Activated naive CD4-positive, alpha-beta T cell treated with anti-CD3 and anti-CD28 coated beads, Interleukin-2, amount 50 U/mL, for 24 hours (primary cell): ENCODE measurements at regions not wholly inside any gene's neighbourhood (a gene's known extent, or its start where the extent isn't known, plus 50 kb on each side); places are given as distances from the start of the nearest gene placed in this dataset.

Experiments used
- H3K27ac Mint-ChIP-seq: one replicate; pipeline ENCODE4 v1.8.0; 2021; ENCODE audit warnings: mild to moderate bottlenecking, mixed read lengths
- H3K27me3 Mint-ChIP-seq: one replicate; pipeline ENCODE4 v1.8.0; 2021; ENCODE audit warnings: mixed read lengths
- H3K36me3 Mint-ChIP-seq: one replicate; pipeline ENCODE4 v1.8.0; 2021; ENCODE audit warnings: mixed read lengths
- H3K4me1 Mint-ChIP-seq: one replicate; pipeline ENCODE4 v1.8.0; 2021; ENCODE audit warnings: mixed read lengths
- H3K4me3 Mint-ChIP-seq: one replicate; pipeline ENCODE4 v1.8.0; 2021; ENCODE audit warnings: mild to moderate bottlenecking, mixed read lengths
- H3K9me3 Mint-ChIP-seq: one replicate; pipeline ENCODE4 v1.8.0; 2021; ENCODE audit warnings: mixed read lengths

GRCh38 chr2:37460896-37461229, 116.4 kb downstream of the QPCT start:
- Mint-ChIP-seq H3K9me3 (peaks cover 6% of the 10 kb centered on the region), H3K36me3 (no peaks in the 10 kb centered on the region), H3K27ac (no peak overlapping the region), H3K27me3 (no peaks in the 10 kb centered on the region), H3K4me3 (no peak overlapping the region), H3K4me1 (peaks cover 44% of the 10 kb centered on the region)

- H3K4me1 Mint-ChIP-seq = peaks cover 20% of the 10 kb centered on the region
- H3K9me3 Mint-ChIP-seq = no peaks in the 10 kb centered on the region
- no peak overlapping the region for H3K4me3 Mint-ChIP-seq
- H3K27me3 Mint-ChIP-seq = no peaks in the 10 kb centered on the region
- no peak overlapping the region for H3K27ac Mint-ChIP-seq
- no peaks in the 10 kb centered on the region for H3K36me3 Mint-ChIP-seq
These were observed 119.6 kb downstream of the QPCT start for GRCh38 chr2:37464067-37464466.

- no peaks in the 10 kb centered on the region for H3K4me1 Mint-ChIP-seq
- peaks cover 2% of the 10 kb centered on the region for H3K27me3 Mint-ChIP-seq
- no peaks in the 10 kb centered on the region for H3K9me3 Mint-ChIP-seq
- H3K36me3 Mint-ChIP-seq = no peaks in the 10 kb centered on the region
- H3K27ac Mint-ChIP-seq = no peak overlapping the region
- H3K4me3 Mint-ChIP-seq = no peak overlapping the region
These were observed 122.2 kb downstream of the QPCT start for GRCh38 chr2:37466533-37467222.

- Mint-ChIP-seq H3K27me3 (peaks cover 2% of the 10 kb centered on the region), H3K36me3 (no peaks in the 10 kb centered on the region), H3K27ac (no peak overlapping the region), H3K4me3 (no peak overlapping the region), H3K9me3 (no peaks in the 10 kb centered on the region), H3K4me1 (no peaks in the 10 kb centered on the region)
These were observed 123.7 kb downstream of the QPCT start for GRCh38 chr2:37468170-37468569.

- no peaks in the 10 kb centered on the region for H3K36me3 Mint-ChIP-seq
- no peaks in the 10 kb centered on the region for H3K9me3 Mint-ChIP-seq
- H3K27me3 Mint-ChIP-seq = peaks cover 2% of the 10 kb centered on the region
- H3K4me1 Mint-ChIP-seq = no peaks in the 10 kb centered on the region
- no peak overlapping the region for H3K4me3 Mint-ChIP-seq
- H3K27ac Mint-ChIP-seq = no peak overlapping the region
These were observed 124.7 kb downstream of the QPCT start for GRCh38 chr2:37469126-37469525.

- no peaks in the 10 kb centered on the region for H3K9me3 Mint-ChIP-seq
- peaks cover 2% of the 10 kb centered on the region for H3K27me3 Mint-ChIP-seq
- no peak overlapping the region for H3K27ac Mint-ChIP-seq
- H3K36me3 Mint-ChIP-seq = no peaks in the 10 kb centered on the region
- no peak overlapping the region for H3K4me3 Mint-ChIP-seq
- H3K4me1 Mint-ChIP-seq = no peaks in the 10 kb centered on the region
These were observed 126.7 kb downstream of the QPCT start for GRCh38 chr2:37471104-37471503.

- Mint-ChIP-seq H3K36me3 (no peaks in the 10 kb centered on the region), H3K27me3 (peaks cover 2% of the 10 kb centered on the region), H3K4me1 (no peaks in the 10 kb centered on the region), H3K27ac (no peak overlapping the region), H3K9me3 (no peaks in the 10 kb centered on the region), H3K4me3 (no peak overlapping the region)
These were observed 127.6 kb downstream of the QPCT start for GRCh38 chr2:37471994-37472393.

GRCh38 chr2:37472959-37473358, 128.5 kb downstream of the QPCT start:
- peaks cover 2% of the 10 kb centered on the region for H3K27me3 Mint-ChIP-seq
- H3K4me1 Mint-ChIP-seq = no peaks in the 10 kb centered on the region
- no peak overlapping the region for H3K27ac Mint-ChIP-seq
- no peaks in the 10 kb centered on the region for H3K9me3 Mint-ChIP-seq
- H3K4me3 Mint-ChIP-seq = no peak overlapping the region
- H3K36me3 Mint-ChIP-seq = no peaks in the 10 kb centered on the region

GRCh38 chr2:37476411-37476810, 132.0 kb downstream of the QPCT start:
- Mint-ChIP-seq H3K4me1 (no peaks in the 10 kb centered on the region), H3K27ac (no peak overlapping the region), H3K4me3 (no peak overlapping the region), H3K9me3 (no peaks in the 10 kb centered on the region), H3K27me3 (no peaks in the 10 kb centered on the region), H3K36me3 (no peaks in the 10 kb centered on the region)

- Mint-ChIP-seq H3K4me3 (no peak overlapping the region), H3K36me3 (no peaks in the 10 kb centered on the region), H3K27ac (no peak overlapping the region), H3K9me3 (no peaks in the 10 kb centered on the region), H3K4me1 (no peaks in the 10 kb centered on the region), H3K27me3 (no peaks in the 10 kb centered on the region)
These were observed 133.5 kb downstream of the QPCT start for GRCh38 chr2:37477921-37478320.

- Mint-ChIP-seq H3K27ac (no peak overlapping the region), H3K4me1 (no peaks in the 10 kb centered on the region), H3K9me3 (no peaks in the 10 kb centered on the region), H3K36me3 (no peaks in the 10 kb centered on the region), H3K4me3 (no peak overlapping the region), H3K27me3 (no peaks in the 10 kb centered on the region)
These were observed 136.8 kb downstream of the QPCT start for GRCh38 chr2:37481244-37481643.

GRCh38 chr2:37489041-37489456, 144.6 kb downstream of the QPCT start:
- Mint-ChIP-seq H3K27ac (no peak overlapping the region), H3K4me3 (no peak overlapping the region), H3K36me3 (no peaks in the 10 kb centered on the region), H3K27me3 (no peaks in the 10 kb centered on the region), H3K4me1 (no peaks in the 10 kb centered on the region), H3K9me3 (no peaks in the 10 kb centered on the region)

GRCh38 chr2:37489536-37489935, 145.1 kb downstream of the QPCT start:
- H3K36me3 Mint-ChIP-seq = no peaks in the 10 kb centered on the region
- no peak overlapping the region for H3K4me3 Mint-ChIP-seq
- no peak overlapping the region for H3K27ac Mint-ChIP-seq
- H3K4me1 Mint-ChIP-seq = no peaks in the 10 kb centered on the region
- no peaks in the 10 kb centered on the region for H3K27me3 Mint-ChIP-seq
- H3K9me3 Mint-ChIP-seq = no peaks in the 10 kb centered on the region

- no peak overlapping the region for H3K4me3 Mint-ChIP-seq
- no peaks in the 10 kb centered on the region for H3K9me3 Mint-ChIP-seq
- no peaks in the 10 kb centered on the region for H3K27me3 Mint-ChIP-seq
- H3K27ac Mint-ChIP-seq = no peak overlapping the region
- H3K4me1 Mint-ChIP-seq = no peaks in the 10 kb centered on the region
- H3K36me3 Mint-ChIP-seq = peaks cover 2% of the 10 kb centered on the region
These were observed 149.0 kb downstream of the QPCT start for GRCh38 chr2:37493425-37493824.

GRCh38 chr2:37499113-37499512, 154.7 kb downstream of the QPCT start:
- H3K9me3 Mint-ChIP-seq = no peaks in the 10 kb centered on the region
- no peak overlapping the region for H3K27ac Mint-ChIP-seq
- H3K4me1 Mint-ChIP-seq = no peaks in the 10 kb centered on the region
- peaks cover 2% of the 10 kb centered on the region for H3K36me3 Mint-ChIP-seq
- peaks cover 4% of the 10 kb centered on the region for H3K27me3 Mint-ChIP-seq
- no peak overlapping the region for H3K4me3 Mint-ChIP-seq

- no peak overlapping the region for H3K4me3 Mint-ChIP-seq
- peaks cover 2% of the 10 kb centered on the region for H3K36me3 Mint-ChIP-seq
- H3K27ac Mint-ChIP-seq = no peak overlapping the region
These were observed 155.6 kb downstream of the QPCT start for GRCh38 chr2:37500031-37500430.

GRCh38 chr2:37501113-37501512, 156.7 kb downstream of the QPCT start:
- Mint-ChIP-seq H3K27me3 (peaks cover 4% of the 10 kb centered on the region), H3K4me3 (no peak overlapping the region), H3K4me1 (no peaks in the 10 kb centered on the region), H3K27ac (no peak overlapping the region), H3K9me3 (no peaks in the 10 kb centered on the region), H3K36me3 (peaks cover 2% of the 10 kb centered on the region)

More at GRCh38 chr2:37500031-37500430, 155.6 kb downstream of the QPCT start:
- Mint-ChIP-seq H3K27me3 (peaks cover 4% of the 10 kb centered on the region), H3K9me3 (no peaks in the 10 kb centered on the region), H3K4me1 (no peaks in the 10 kb centered on the region)
